ENCODE measurements at regions not wholly inside any gene's neighbourhood (a gene's known extent, or its start where the extent isn't known, plus 50 kb on each side); places are given as distances from the start of the nearest gene placed in this dataset.

- TF ChIP-seq FOXP2 (optimal IDR thresholded peaks at IDR 0.05; ENCODE audit: borderline replicate concordance, extremely low read depth, extremely low read length, insufficient read depth), result no peak
- no peak for TF ChIP-seq TAF1 (IDR thresholded peaks at IDR 0.05; ENCODE audit: borderline replicate concordance, insufficient read depth, low read length)
- TF ChIP-seq REST (IDR thresholded peaks at IDR 0.05; ENCODE audit: insufficient read depth in 1 of 2, low read depth in 2 of 2, low read length in 2 of 2), result no peak
- TF ChIP-seq SIN3A (IDR thresholded peaks at IDR 0.05; ENCODE audit: borderline replicate concordance, insufficient read depth, low read length), result no peak
- no peak for TF ChIP-seq POLR2AphosphoS5 (IDR thresholded peaks at IDR 0.05; ENCODE audit: low read depth, low read length)
These were observed 802.3 kb downstream of the QKI start for GRCh38 chr6:164216839-164217238.

DNA sequence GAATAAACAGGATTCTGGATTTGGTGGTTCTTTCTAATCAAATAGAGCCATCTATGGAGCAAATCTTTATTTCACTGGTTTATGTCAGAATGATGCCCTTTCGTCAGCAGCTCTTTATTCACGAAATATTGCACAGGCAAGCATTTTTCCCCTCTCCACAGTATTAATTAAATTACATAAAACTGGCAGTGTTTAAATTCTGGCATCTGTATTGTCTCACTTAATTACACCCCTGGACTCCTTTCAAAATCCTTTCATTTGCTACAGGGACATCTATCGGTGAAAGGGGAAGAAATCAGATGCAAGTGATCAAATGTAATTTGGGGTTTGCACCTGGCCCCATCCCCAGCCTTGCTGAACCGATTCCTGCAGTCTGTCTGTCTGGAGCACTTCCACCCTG is 801.9 kb downstream of the QKI start:
- TF ChIP-seq TAF1 (IDR thresholded peaks at IDR 0.05; ENCODE audit: borderline replicate concordance, insufficient read depth, low read length) (no peak), REST (IDR thresholded peaks at IDR 0.05; ENCODE audit: insufficient read depth in 1 of 2, low read depth in 2 of 2, low read length in 2 of 2) (no peak), FOXP2 (optimal IDR thresholded peaks at IDR 0.05; ENCODE audit: borderline replicate concordance, extremely low read depth, extremely low read length, insufficient read depth) (no peak), POLR2AphosphoS5 (IDR thresholded peaks at IDR 0.05; ENCODE audit: low read depth, low read length) (no peak), SIN3A (IDR thresholded peaks at IDR 0.05; ENCODE audit: borderline replicate concordance, insufficient read depth, low read length) (no peak)

DNA sequence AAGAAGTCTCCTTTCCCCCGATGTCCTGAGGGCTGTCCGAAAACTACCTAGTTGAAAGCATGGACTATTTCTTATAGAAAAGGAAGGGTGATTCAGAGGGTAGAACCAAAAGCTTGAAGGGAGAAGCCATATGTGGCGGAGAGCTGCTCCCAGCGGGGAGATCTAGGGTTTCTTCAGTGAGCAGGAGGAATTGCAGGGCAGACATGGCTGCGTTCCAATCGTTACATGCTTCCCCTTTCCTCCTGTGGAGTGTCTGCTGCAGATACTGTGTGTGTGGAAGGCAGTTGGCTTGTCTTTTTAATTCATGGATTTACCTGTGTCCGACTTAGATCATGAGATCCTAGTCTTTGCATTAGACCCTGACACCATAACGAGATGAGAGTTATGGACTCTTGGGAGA is 799.5 kb downstream of the QKI start:
- TF ChIP-seq FOXP2 (optimal IDR thresholded peaks at IDR 0.05; ENCODE audit: borderline replicate concordance, extremely low read depth, extremely low read length, insufficient read depth) (no peak), TAF1 (IDR thresholded peaks at IDR 0.05; ENCODE audit: borderline replicate concordance, insufficient read depth, low read length) (no peak), SIN3A (IDR thresholded peaks at IDR 0.05; ENCODE audit: borderline replicate concordance, insufficient read depth, low read length) (no peak), POLR2AphosphoS5 (IDR thresholded peaks at IDR 0.05; ENCODE audit: low read depth, low read length) (no peak), REST (IDR thresholded peaks at IDR 0.05; ENCODE audit: insufficient read depth in 1 of 2, low read depth in 2 of 2, low read length in 2 of 2) (no peak)

DNA sequence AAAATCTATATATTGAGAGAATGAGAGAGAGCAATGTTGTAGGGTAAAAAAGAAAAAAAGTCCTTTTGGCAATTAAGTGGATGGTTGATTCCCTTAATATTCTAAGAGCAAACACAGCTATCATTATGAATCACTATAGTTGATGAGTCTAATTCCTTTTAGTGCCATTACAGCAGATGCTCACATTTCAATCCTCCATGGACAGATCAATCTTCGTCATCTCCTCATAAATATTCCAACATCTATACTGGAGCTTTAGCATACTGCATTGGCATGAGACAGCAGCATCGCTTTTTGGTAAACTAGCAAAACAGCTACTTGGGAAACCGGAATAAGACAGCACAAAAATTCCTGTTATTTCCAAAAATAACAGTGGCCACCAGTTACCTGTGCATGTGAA is 796.7 kb downstream of the QKI start:
- TF ChIP-seq FOXP2 (optimal IDR thresholded peaks at IDR 0.05; ENCODE audit: borderline replicate concordance, extremely low read depth, extremely low read length, insufficient read depth) (no peak), TAF1 (IDR thresholded peaks at IDR 0.05; ENCODE audit: borderline replicate concordance, insufficient read depth, low read length) (no peak), REST (IDR thresholded peaks at IDR 0.05; ENCODE audit: insufficient read depth in 1 of 2, low read depth in 2 of 2, low read length in 2 of 2) (no peak), SIN3A (IDR thresholded peaks at IDR 0.05; ENCODE audit: borderline replicate concordance, insufficient read depth, low read length) (no peak), POLR2AphosphoS5 (IDR thresholded peaks at IDR 0.05; ENCODE audit: low read depth, low read length) (no peak)

DNA sequence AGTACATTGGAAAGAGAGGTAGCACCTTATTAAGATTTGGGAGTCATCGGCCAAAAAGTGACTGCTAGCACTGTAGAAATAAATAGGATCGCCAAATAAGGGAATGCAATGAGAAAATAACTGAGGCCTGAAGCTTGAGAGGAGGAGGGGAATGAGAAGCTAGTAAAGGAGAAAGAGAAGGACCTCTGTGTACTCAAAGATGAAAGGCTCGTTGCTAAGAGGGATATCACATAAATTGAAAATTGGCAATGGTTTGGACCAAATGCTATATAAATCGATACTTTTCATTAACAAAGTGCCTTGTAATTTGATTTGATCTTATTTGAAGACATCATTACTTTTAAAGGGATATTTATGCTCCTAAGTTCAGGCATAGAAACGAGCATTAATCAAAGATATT is 796.3 kb downstream of the QKI start:
- TF ChIP-seq REST (IDR thresholded peaks at IDR 0.05; ENCODE audit: insufficient read depth in 1 of 2, low read depth in 2 of 2, low read length in 2 of 2) (no peak), TAF1 (IDR thresholded peaks at IDR 0.05; ENCODE audit: borderline replicate concordance, insufficient read depth, low read length) (no peak), POLR2AphosphoS5 (IDR thresholded peaks at IDR 0.05; ENCODE audit: low read depth, low read length) (no peak), FOXP2 (optimal IDR thresholded peaks at IDR 0.05; ENCODE audit: borderline replicate concordance, extremely low read depth, extremely low read length, insufficient read depth) (no peak), SIN3A (IDR thresholded peaks at IDR 0.05; ENCODE audit: borderline replicate concordance, insufficient read depth, low read length) (no peak)
